ENCODE measurements at regions not wholly inside any gene's neighbourhood (a gene's known extent, or its start where the extent isn't known, plus 50 kb on each side); places are given as distances from the start of the nearest gene placed in this dataset.

GRCh38 chr6:104253236-104253635 is 606.5 kb downstream of the HACE1 start:
- no peaks in the 10 kb centered on the region for H4K20me1 ChIP-seq (ENCODE audit: insufficient read depth, low read length)
- TF ChIP-seq CTCF (IDR thresholded peaks at IDR 0.05; ENCODE audit: low read length) (no peak), EZH2 (IDR thresholded peaks at IDR 0.05; ENCODE audit: borderline replicate concordance, low read length) (no peak)
- no peak overlapping the region for H3K4me3 ChIP-seq (ENCODE audit: low read depth, low read length, poor library complexity, severe bottlenecking)
- no peaks in the 10 kb centered on the region for H3K9me3 ChIP-seq (ENCODE audit: low read length)
- no peak overlapping the region for H3K9ac ChIP-seq (ENCODE audit: low read length)
- H3K4me1 ChIP-seq (ENCODE audit: insufficient read depth, low read length, severe bottlenecking) = no peaks in the 10 kb centered on the region
- H3K27me3 ChIP-seq (ENCODE audit: insufficient read depth, low read length) = no peaks in the 10 kb centered on the region
- no peak overlapping the region for H3K4me2 ChIP-seq (ENCODE audit: low read length)
- no peaks in the 10 kb centered on the region for H3F3A ChIP-seq (ENCODE audit: insufficient read depth, low read length)
- H3K27ac ChIP-seq (ENCODE audit: low read depth, low read length, poor library complexity, severe bottlenecking) = no peak overlapping the region
- no peaks in the 10 kb centered on the region for H3K36me3 ChIP-seq (ENCODE audit: insufficient read depth, low read length)
- H3K79me2 ChIP-seq (ENCODE audit: insufficient read depth, low read length) = no peaks in the 10 kb centered on the region
- H3K9me2 ChIP-seq (ENCODE audit: low read depth, low read length) = no peaks in the 10 kb centered on the region
- no peak overlapping the region for H2AFZ ChIP-seq (ENCODE audit: low read length)

GRCh38 chr6:104252276-104252675 is 607.4 kb downstream of the HACE1 start:
- no peaks in the 10 kb centered on the region for H3K27me3 ChIP-seq (ENCODE audit: insufficient read depth, low read length)
- no peak overlapping the region for H3K9ac ChIP-seq (ENCODE audit: low read length)
- no peak for TF ChIP-seq CTCF (IDR thresholded peaks at IDR 0.05; ENCODE audit: low read length)
- TF ChIP-seq EZH2 (IDR thresholded peaks at IDR 0.05; ENCODE audit: borderline replicate concordance, low read length) = no peak
- no peak overlapping the region for H3K4me2 ChIP-seq (ENCODE audit: low read length)
- H3K4me1 ChIP-seq (ENCODE audit: insufficient read depth, low read length, severe bottlenecking) = no peaks in the 10 kb centered on the region
- no peaks in the 10 kb centered on the region for H4K20me1 ChIP-seq (ENCODE audit: insufficient read depth, low read length)
- H3K9me3 ChIP-seq (ENCODE audit: low read length) = no peaks in the 10 kb centered on the region
- H2AFZ ChIP-seq (ENCODE audit: low read length) = no peak overlapping the region
- no peak overlapping the region for H3K4me3 ChIP-seq (ENCODE audit: low read depth, low read length, poor library complexity, severe bottlenecking)
- H3K27ac ChIP-seq (ENCODE audit: low read depth, low read length, poor library complexity, severe bottlenecking) = no peak overlapping the region
- no peaks in the 10 kb centered on the region for H3K9me2 ChIP-seq (ENCODE audit: low read depth, low read length)
- no peaks in the 10 kb centered on the region for H3K79me2 ChIP-seq (ENCODE audit: insufficient read depth, low read length)
- H3K36me3 ChIP-seq (ENCODE audit: insufficient read depth, low read length) = no peaks in the 10 kb centered on the region
- H3F3A ChIP-seq (ENCODE audit: insufficient read depth, low read length) = no peaks in the 10 kb centered on the region

GRCh38 chr6:104251651-104252050 is 608.1 kb downstream of the HACE1 start:
- no peak overlapping the region for H2AFZ ChIP-seq (ENCODE audit: low read length)

More at GRCh38 chr6:104251651-104252050, 608.1 kb downstream of the HACE1 start:
- no peaks in the 10 kb centered on the region for H3K9me3 ChIP-seq (ENCODE audit: low read length)
- no peaks in the 10 kb centered on the region for H3F3A ChIP-seq (ENCODE audit: insufficient read depth, low read length)
- H3K4me2 ChIP-seq (ENCODE audit: low read length) = no peak overlapping the region
- no peaks in the 10 kb centered on the region for H3K27me3 ChIP-seq (ENCODE audit: insufficient read depth, low read length)
- H3K9ac ChIP-seq (ENCODE audit: low read length) = no peak overlapping the region
- no peaks in the 10 kb centered on the region for H3K79me2 ChIP-seq (ENCODE audit: insufficient read depth, low read length)
- H3K27ac ChIP-seq (ENCODE audit: low read depth, low read length, poor library complexity, severe bottlenecking) = no peak overlapping the region
- no peaks in the 10 kb centered on the region for H3K9me2 ChIP-seq (ENCODE audit: low read depth, low read length)
- TF ChIP-seq CTCF (IDR thresholded peaks at IDR 0.05; ENCODE audit: low read length) (no peak), EZH2 (IDR thresholded peaks at IDR 0.05; ENCODE audit: borderline replicate concordance, low read length) (no peak)
- H3K4me1 ChIP-seq (ENCODE audit: insufficient read depth, low read length, severe bottlenecking) = no peaks in the 10 kb centered on the region
- no peak overlapping the region for H3K4me3 ChIP-seq (ENCODE audit: low read depth, low read length, poor library complexity, severe bottlenecking)
- H3K36me3 ChIP-seq (ENCODE audit: insufficient read depth, low read length) = no peaks in the 10 kb centered on the region
- no peaks in the 10 kb centered on the region for H4K20me1 ChIP-seq (ENCODE audit: insufficient read depth, low read length)

Measured in OCI-LY1 (cell line).